ENCODE measurements at regions not wholly inside any gene's neighbourhood (a gene's known extent, or its start where the extent isn't known, plus 50 kb on each side); places are given as distances from the start of the nearest gene placed in this dataset.

- Histone ChIP-seq H3K79me2 (replicated peaks; ENCODE audit: insufficient read depth, low read length) (no peaks in the 10 kb centered on the region), H3K27ac (ENCODE audit: low read length) (no peak overlapping the region), H2AFZ (ENCODE audit: low read depth, low read length) (no peak overlapping the region), H3K4me2 (ENCODE audit: low read length) (no peak overlapping the region), H3F3A (ENCODE audit: insufficient read depth, low read length, poor library complexity, severe bottlenecking) (no peaks in the 10 kb centered on the region), H3K9ac (ENCODE audit: low read length) (no peak overlapping the region), H3K27me3 (ENCODE audit: insufficient read depth, low read depth, low read length) (no peaks in the 10 kb centered on the region), H3K9me2 (ENCODE audit: insufficient read depth, low read length) (no peaks in the 10 kb centered on the region), H3K4me3 (ENCODE audit: low read length) (no peak overlapping the region), H3K36me3 (ENCODE audit: insufficient read depth, low read length) (no peaks in the 10 kb centered on the region), H3K9me3 (ENCODE audit: low read length) (no peaks in the 10 kb centered on the region), H4K20me1 (ENCODE audit: insufficient read depth) (no peaks in the 10 kb centered on the region)
- TF ChIP-seq EZH2 (IDR thresholded peaks at IDR 0.05; ENCODE audit: borderline replicate concordance, insufficient read depth, low read length, poor library complexity, severe bottlenecking) (no peak), MXI1 (conservative IDR thresholded peaks at IDR 0.05; ENCODE audit: poor library complexity, severe bottlenecking) (no peak), RAD21 (conservative IDR thresholded peaks at IDR 0.05) (no peak), REST (IDR thresholded peaks at IDR 0.05; ENCODE audit: borderline replicate concordance) (no peak), POLR2AphosphoS5 (IDR thresholded peaks at IDR 0.05) (no peak), EP300 (conservative IDR thresholded peaks at IDR 0.05; ENCODE audit: poor library complexity, severe bottlenecking) (no peak), TAF1 (IDR thresholded peaks at IDR 0.05; ENCODE audit: low read depth) (no peak), SMC3 (conservative IDR thresholded peaks at IDR 0.05; ENCODE audit: poor library complexity) (no peak)
- TF ChIP-seq, protein P1, sequence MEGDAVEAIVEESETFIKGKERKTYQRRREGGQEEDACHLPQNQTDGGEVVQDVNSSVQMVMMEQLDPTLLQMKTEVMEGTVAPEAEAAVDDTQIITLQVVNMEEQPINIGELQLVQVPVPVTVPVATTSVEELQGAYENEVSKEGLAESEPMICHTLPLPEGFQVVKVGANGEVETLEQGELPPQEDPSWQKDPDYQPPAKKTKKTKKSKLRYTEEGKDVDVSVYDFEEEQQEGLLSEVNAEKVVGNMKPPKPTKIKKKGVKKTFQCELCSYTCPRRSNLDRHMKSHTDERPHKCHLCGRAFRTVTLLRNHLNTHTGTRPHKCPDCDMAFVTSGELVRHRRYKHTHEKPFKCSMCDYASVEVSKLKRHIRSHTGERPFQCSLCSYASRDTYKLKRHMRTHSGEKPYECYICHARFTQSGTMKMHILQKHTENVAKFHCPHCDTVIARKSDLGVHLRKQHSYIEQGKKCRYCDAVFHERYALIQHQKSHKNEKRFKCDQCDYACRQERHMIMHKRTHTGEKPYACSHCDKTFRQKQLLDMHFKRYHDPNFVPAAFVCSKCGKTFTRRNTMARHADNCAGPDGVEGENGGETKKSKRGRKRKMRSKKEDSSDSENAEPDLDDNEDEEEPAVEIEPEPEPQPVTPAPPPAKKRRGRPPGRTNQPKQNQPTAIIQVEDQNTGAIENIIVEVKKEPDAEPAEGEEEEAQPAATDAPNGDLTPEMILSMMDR (IDR thresholded peaks at IDR 0.05; ENCODE audit: poor library complexity, severe bottlenecking): no peak
These were observed 424.2 kb downstream of the BCL11B start for GRCh38 chr14:98847521-98848468.

DNA sequence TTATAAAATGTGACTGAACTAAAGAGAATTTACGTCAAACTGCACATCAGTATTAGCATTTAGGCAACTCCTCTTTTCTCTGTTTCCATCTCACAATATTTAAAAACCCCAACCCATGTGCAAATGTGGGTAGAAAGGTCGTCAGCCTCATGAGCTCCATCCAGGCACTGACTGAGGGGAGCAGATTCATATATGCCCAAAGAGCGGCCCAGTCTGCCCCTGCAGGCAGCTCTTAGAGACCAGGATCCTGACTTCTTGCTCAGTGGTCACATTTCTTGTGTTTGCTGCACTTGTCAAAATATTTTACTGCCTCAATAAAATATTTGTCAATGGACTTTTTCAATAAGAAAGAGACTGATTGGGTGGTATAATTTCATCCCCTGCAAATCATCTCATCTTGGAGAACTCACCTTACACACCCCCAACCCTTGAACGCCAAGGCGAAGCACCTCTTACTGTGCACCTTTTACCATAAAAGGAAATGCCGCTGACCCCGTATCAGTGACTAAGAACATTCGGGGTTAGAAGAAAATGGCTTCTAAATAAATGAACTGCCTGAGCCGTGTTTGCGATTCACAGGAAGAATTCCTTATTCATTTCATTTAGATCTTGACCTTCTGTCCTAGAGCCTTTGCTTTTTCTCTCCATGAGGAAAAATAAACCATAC is 418.8 kb downstream of the BCL11B start:
- no peak overlapping the region for H3K4me2 ChIP-seq (ENCODE audit: low read length)
- no peak overlapping the region for H3K27ac ChIP-seq (ENCODE audit: low read length)
- H3K9ac ChIP-seq (ENCODE audit: low read length): no peak overlapping the region
- H3K79me2 ChIP-seq (replicated peaks; ENCODE audit: insufficient read depth, low read length): no peaks in the 10 kb centered on the region
- no peaks in the 10 kb centered on the region for H4K20me1 ChIP-seq (ENCODE audit: insufficient read depth)
- H3K9me2 ChIP-seq (ENCODE audit: insufficient read depth, low read length): no peaks in the 10 kb centered on the region
- no peak overlapping the region for H3K4me3 ChIP-seq (ENCODE audit: low read length)
- TF ChIP-seq, protein P1 (IDR thresholded peaks at IDR 0.05; ENCODE audit: poor library complexity, severe bottlenecking): no peak
- no peak for TF ChIP-seq MXI1 (conservative IDR thresholded peaks at IDR 0.05; ENCODE audit: poor library complexity, severe bottlenecking)
- TF ChIP-seq POLR2AphosphoS5 (IDR thresholded peaks at IDR 0.05): no peak
- TF ChIP-seq EZH2 (IDR thresholded peaks at IDR 0.05; ENCODE audit: borderline replicate concordance, insufficient read depth, low read length, poor library complexity, severe bottlenecking): no peak
- TF ChIP-seq RAD21 (conservative IDR thresholded peaks at IDR 0.05): no peak
- no peak for TF ChIP-seq TAF1 (IDR thresholded peaks at IDR 0.05; ENCODE audit: low read depth)
- TF ChIP-seq SMC3 (conservative IDR thresholded peaks at IDR 0.05; ENCODE audit: poor library complexity): no peak
- TF ChIP-seq REST (IDR thresholded peaks at IDR 0.05; ENCODE audit: borderline replicate concordance): no peak
- no peak for TF ChIP-seq EP300 (conservative IDR thresholded peaks at IDR 0.05; ENCODE audit: poor library complexity, severe bottlenecking)
- no peak overlapping the region for H2AFZ ChIP-seq (ENCODE audit: low read depth, low read length)
- H3F3A ChIP-seq (ENCODE audit: insufficient read depth, low read length, poor library complexity, severe bottlenecking): no peaks in the 10 kb centered on the region
- H3K27me3 ChIP-seq (ENCODE audit: insufficient read depth, low read depth, low read length): no peaks in the 10 kb centered on the region
- H3K9me3 ChIP-seq (ENCODE audit: low read length): no peaks in the 10 kb centered on the region
- no peaks in the 10 kb centered on the region for H3K36me3 ChIP-seq (ENCODE audit: insufficient read depth, low read length)

All from neural cell (in vitro differentiated cells).